ENCODE measurements at regions not wholly inside any gene's neighbourhood (a gene's known extent, or its start where the extent isn't known, plus 50 kb on each side); places are given as distances from the start of the nearest gene placed in this dataset.
A peak's percentile ranks its signal among the peaks of the same experiment; 100 is the strongest.
"Not testable (repeated sequence)": the region's sequence is repeated elsewhere in the genome, so short reads cannot be mapped to it uniquely, and the experiment has no call there.

GRCh38 chr7:55702831-55703230 lies 130.5 kb upstream of the VOPP1 start:
- not testable (repeated sequence) for H3K27me3 ChIP-seq; H3K27ac ChIP-seq; H3K36me3 ChIP-seq; H3K4me3 ChIP-seq (ENCODE audit: low read depth in 1 of 2, low read length in 1 of 2); H3K9me3 ChIP-seq
- H3K4me1 ChIP-seq (ENCODE audit: control insufficient read depth in 1 of 2, insufficient read depth in 1 of 2, low read depth in 1 of 2, low read length in 1 of 2): peaks cover 13 to 18% of the 10 kb centered on the region in 2 experiments

- H3K27ac ChIP-seq: peak overlapping the region; percentile 43
- H3K27me3 ChIP-seq; H3K9me3 ChIP-seq; H3K4me3 ChIP-seq (ENCODE audit: low read depth in 1 of 2, low read length in 1 of 2); H3K36me3 ChIP-seq: not testable (repeated sequence)
- H3K4me1 ChIP-seq (ENCODE audit: control insufficient read depth in 1 of 2, insufficient read depth in 1 of 2, low read depth in 1 of 2, low read length in 1 of 2): peaks cover 15 to 18% of the 10 kb centered on the region in 2 experiments
These were observed 127.1 kb upstream of the VOPP1 start for GRCh38 chr7:55699450-55699842.

- H3K36me3 ChIP-seq: not testable (repeated sequence)
- peak overlapping the region; percentile 43 for H3K27ac ChIP-seq
These were observed 126.5 kb upstream of the VOPP1 start for GRCh38 chr7:55698607-55699449.

GRCh38 chr7:55695893-55696701 lies 123.8 kb upstream of the VOPP1 start:
- not testable (repeated sequence) for H3K4me3 ChIP-seq (ENCODE audit: low read depth in 1 of 2, low read length in 1 of 2); H3K9me3 ChIP-seq; H3K27me3 ChIP-seq; H3K36me3 ChIP-seq; H3K27ac ChIP-seq
- peaks cover 15 to 18% of the 10 kb centered on the region in 2 experiments for H3K4me1 ChIP-seq (ENCODE audit: control insufficient read depth in 1 of 2, insufficient read depth in 1 of 2, low read depth in 1 of 2, low read length in 1 of 2)

More at GRCh38 chr7:55698607-55699449, 126.5 kb upstream of the VOPP1 start:
- not testable (repeated sequence) for H3K27me3 ChIP-seq; H3K4me3 ChIP-seq (ENCODE audit: low read depth in 1 of 2, low read length in 1 of 2); H3K9me3 ChIP-seq
- peaks cover 15 to 18% of the 10 kb centered on the region in 2 experiments for H3K4me1 ChIP-seq (ENCODE audit: control insufficient read depth in 1 of 2, insufficient read depth in 1 of 2, low read depth in 1 of 2, low read length in 1 of 2)

GRCh38 chr7:55694484-55694883 lies 122.2 kb upstream of the VOPP1 start:
- H3K27me3 ChIP-seq; H3K36me3 ChIP-seq; H3K9me3 ChIP-seq; H3K27ac ChIP-seq; H3K4me3 ChIP-seq (ENCODE audit: low read depth in 1 of 2, low read length in 1 of 2): not testable (repeated sequence)
- H3K4me1 ChIP-seq (ENCODE audit: control insufficient read depth in 1 of 2, insufficient read depth in 1 of 2, low read depth in 1 of 2, low read length in 1 of 2): peaks cover 15 to 17% of the 10 kb centered on the region in 2 experiments

- H3K27me3 ChIP-seq; H3K4me3 ChIP-seq (ENCODE audit: low read depth in 1 of 2, low read length in 1 of 2); H3K4me1 ChIP-seq (ENCODE audit: control insufficient read depth in 1 of 2, insufficient read depth in 1 of 2, low read depth in 1 of 2, low read length in 1 of 2); H3K9me3 ChIP-seq; H3K27ac ChIP-seq; H3K36me3 ChIP-seq: not testable (repeated sequence)
These were observed 116.7 kb upstream of the VOPP1 start for GRCh38 chr7:55688684-55689681.

- H3K9me3 ChIP-seq; H3K4me1 ChIP-seq (ENCODE audit: control insufficient read depth in 1 of 2, insufficient read depth in 1 of 2, low read depth in 1 of 2, low read length in 1 of 2); H3K4me3 ChIP-seq (ENCODE audit: low read depth in 1 of 2, low read length in 1 of 2); H3K27me3 ChIP-seq; H3K36me3 ChIP-seq; H3K27ac ChIP-seq: not testable (repeated sequence)
These were observed 116.0 kb upstream of the VOPP1 start for GRCh38 chr7:55688261-55688660.

GRCh38 chr7:55687252-55687651 lies 115.0 kb upstream of the VOPP1 start:
- not testable (repeated sequence) for H3K36me3 ChIP-seq; H3K4me1 ChIP-seq (ENCODE audit: control insufficient read depth in 1 of 2, insufficient read depth in 1 of 2, low read depth in 1 of 2, low read length in 1 of 2); H3K27ac ChIP-seq; H3K9me3 ChIP-seq; H3K27me3 ChIP-seq; H3K4me3 ChIP-seq (ENCODE audit: low read depth in 1 of 2, low read length in 1 of 2)

- not testable (repeated sequence) for H3K4me3 ChIP-seq (ENCODE audit: low read depth in 1 of 2, low read length in 1 of 2); H3K27me3 ChIP-seq; H3K4me1 ChIP-seq (ENCODE audit: control insufficient read depth in 1 of 2, insufficient read depth in 1 of 2, low read depth in 1 of 2, low read length in 1 of 2); H3K9me3 ChIP-seq; H3K27ac ChIP-seq; H3K36me3 ChIP-seq
These were observed 114.5 kb upstream of the VOPP1 start for GRCh38 chr7:55686771-55687170.

GRCh38 chr7:55683501-55683900 lies 111.2 kb upstream of the VOPP1 start:
- not testable (repeated sequence) for H3K4me1 ChIP-seq (ENCODE audit: control insufficient read depth in 1 of 2, insufficient read depth in 1 of 2, low read depth in 1 of 2, low read length in 1 of 2); H3K27ac ChIP-seq; H3K27me3 ChIP-seq; H3K4me3 ChIP-seq (ENCODE audit: low read depth in 1 of 2, low read length in 1 of 2); H3K36me3 ChIP-seq; H3K9me3 ChIP-seq

- H3K4me1 ChIP-seq (ENCODE audit: control insufficient read depth in 1 of 2, insufficient read depth in 1 of 2, low read depth in 1 of 2, low read length in 1 of 2); H3K27me3 ChIP-seq; H3K27ac ChIP-seq; H3K4me3 ChIP-seq (ENCODE audit: low read depth in 1 of 2, low read length in 1 of 2); H3K36me3 ChIP-seq; H3K9me3 ChIP-seq: not testable (repeated sequence)
These were observed 103.3 kb upstream of the VOPP1 start for GRCh38 chr7:55675589-55675988.

- not testable (repeated sequence) for H3K27me3 ChIP-seq; H3K4me1 ChIP-seq (ENCODE audit: control insufficient read depth in 1 of 2, insufficient read depth in 1 of 2, low read depth in 1 of 2, low read length in 1 of 2); H3K36me3 ChIP-seq; H3K27ac ChIP-seq; H3K9me3 ChIP-seq; H3K4me3 ChIP-seq (ENCODE audit: low read depth in 1 of 2, low read length in 1 of 2)
These were observed 101.2 kb upstream of the VOPP1 start for GRCh38 chr7:55673525-55673924.

GRCh38 chr7:55672084-55672483 lies 99.8 kb upstream of the VOPP1 start:
- not testable (repeated sequence) for H3K36me3 ChIP-seq; H3K27me3 ChIP-seq; H3K4me3 ChIP-seq (ENCODE audit: low read depth in 1 of 2, low read length in 1 of 2); H3K4me1 ChIP-seq (ENCODE audit: control insufficient read depth in 1 of 2, insufficient read depth in 1 of 2, low read depth in 1 of 2, low read length in 1 of 2); H3K9me3 ChIP-seq; H3K27ac ChIP-seq

Data from neutrophil (primary cell).